Psoas muscle (tissue), 7 donors: ENCODE measurements at regions not wholly inside any gene's neighbourhood (a gene's known extent, or its start where the extent isn't known, plus 50 kb on each side); places are given as distances from the start of the nearest gene placed in this dataset.
"Not testable (repeated sequence)": the region's sequence is repeated elsewhere in the genome, so short reads cannot be mapped to it uniquely, and the experiment has no call there.

Experiments used
- ATAC-seq, 4 donors: fragments of 200-7000 bp; cut with Tn5 transposase; one replicate each; pipeline ENCODE4 v1.9.1; 2020; ENCODE audit warnings: moderate library complexity in 3 of 4, mild to moderate bottlenecking in 2 of 4
- DNase-seq, 2 donors: peaks; one replicate each; pipeline ENCODE4 v3.0.0-alpha.2; 2020
- H3K27ac ChIP-seq: fragments of 200-600 bp; one replicate; pipeline ENCODE4 v1.8.0; 2022
- H3K27me3 ChIP-seq, 3 donors: fragments of 200-600 bp in 1 of 3; one replicate each; pipeline versions ENCODE4 v1.6.1 to v1.8.0; 2013 to 2022; ENCODE audit warnings: low read length in 2 of 3, mild to moderate bottlenecking in 2 of 3, moderate library complexity in 1 of 3; ENCODE audit not compliant: insufficient read depth in 3 of 3
- H3K36me3 ChIP-seq, 2 donors: fragments of 200-600 bp in 1 of 2; one replicate each; pipeline versions ENCODE4 v1.6.1 to v1.8.0; 2013 to 2022; ENCODE audit warnings: low read depth in 1 of 2, mild to moderate bottlenecking in 1 of 2, moderate library complexity in 1 of 2; ENCODE audit not compliant: insufficient read depth in 1 of 2
- H3K4me1 ChIP-seq: fragments of 200-600 bp; one replicate; pipeline ENCODE4 v1.8.0; 2022
- H3K4me3 ChIP-seq: fragments of 200-600 bp; one replicate; pipeline ENCODE4 v1.8.0; 2022; ENCODE audit warnings: mild to moderate bottlenecking
- H3K9me3 ChIP-seq: fragments of 200-600 bp; one replicate; pipeline ENCODE4 v1.8.0; 2022
- WGBS, 3 donors: extraction: QIAGEN DNeasy Blood & Tissue Kit; methylation state at CpG; one replicate each; pipeline versions ENCODE4 v1.1.6 to v1.1.7; 2013; 5-methylcytosine and 5-hydroxymethylcytosine counted together
- intact Hi-C, 2 donors: fragments of 100-400 bp; cut with DNase I; formaldehyde crosslinking; loops; one replicate each; pipeline versions ENCODE4 v1.11.0 to v1.14.2; 2022
- TF ChIP-seq, protein P1 (sequence below): fragments of 200-600 bp; IDR thresholded peaks from one replicate; pipeline ENCODE4 v1.8.0; 2022; ENCODE audit warnings: antibody characterized with exemption
- donor health status: healthy with polysubstance abuse.
- donor health status: DM: no; HTN: no; CAD: no; lungs with moderate emphysema.
- donor health status: Bipolar disorder and iron deficiency.
- donor health status: healthy.
- donor health status: DM: yes; HTN: yes; CAD: no.
- donor health status: DM: no; HTN: no; CAD: no.
- donor health status: DM: yes; HTN: yes; CAD: no.

GRCh38 chr2:35184471-35184870 is 1171.1 kb upstream of the CRIM1 start:
- TF ChIP-seq, protein P1, sequence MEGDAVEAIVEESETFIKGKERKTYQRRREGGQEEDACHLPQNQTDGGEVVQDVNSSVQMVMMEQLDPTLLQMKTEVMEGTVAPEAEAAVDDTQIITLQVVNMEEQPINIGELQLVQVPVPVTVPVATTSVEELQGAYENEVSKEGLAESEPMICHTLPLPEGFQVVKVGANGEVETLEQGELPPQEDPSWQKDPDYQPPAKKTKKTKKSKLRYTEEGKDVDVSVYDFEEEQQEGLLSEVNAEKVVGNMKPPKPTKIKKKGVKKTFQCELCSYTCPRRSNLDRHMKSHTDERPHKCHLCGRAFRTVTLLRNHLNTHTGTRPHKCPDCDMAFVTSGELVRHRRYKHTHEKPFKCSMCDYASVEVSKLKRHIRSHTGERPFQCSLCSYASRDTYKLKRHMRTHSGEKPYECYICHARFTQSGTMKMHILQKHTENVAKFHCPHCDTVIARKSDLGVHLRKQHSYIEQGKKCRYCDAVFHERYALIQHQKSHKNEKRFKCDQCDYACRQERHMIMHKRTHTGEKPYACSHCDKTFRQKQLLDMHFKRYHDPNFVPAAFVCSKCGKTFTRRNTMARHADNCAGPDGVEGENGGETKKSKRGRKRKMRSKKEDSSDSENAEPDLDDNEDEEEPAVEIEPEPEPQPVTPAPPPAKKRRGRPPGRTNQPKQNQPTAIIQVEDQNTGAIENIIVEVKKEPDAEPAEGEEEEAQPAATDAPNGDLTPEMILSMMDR, result no peak
- ATAC-seq (no peak), DNase-seq (no peak)
- WGBS, 3 donors, result 41 to 52% (median 50%) methylated on average over 1 of the region's 1 CpG
- no peak overlapping the region for H3K4me3 ChIP-seq
- H3K27me3 ChIP-seq, result no peaks in the 10 kb centered on the region
- no peaks in the 10 kb centered on the region for H3K4me1 ChIP-seq
- H3K36me3 ChIP-seq, result no peaks in the 10 kb centered on the region
- no peaks in the 10 kb centered on the region for H3K9me3 ChIP-seq
- H3K27ac ChIP-seq, result no peak overlapping the region
- intact Hi-C loops, result no loop called here

- H3K4me3 ChIP-seq, ATAC-seq, H3K9me3 ChIP-seq, intact Hi-C loops, H3K4me1 ChIP-seq, DNase-seq, H3K27ac ChIP-seq, H3K36me3 ChIP-seq, H3K27me3 ChIP-seq: not testable (repeated sequence)
- WGBS, 3 donors, result 29 to 37% (median 35%) methylated on average over 5 of the region's 5 CpGs
Observed at GRCh38 chr2:35176726-35177125, 1178.9 kb upstream of the CRIM1 start.

DNA sequence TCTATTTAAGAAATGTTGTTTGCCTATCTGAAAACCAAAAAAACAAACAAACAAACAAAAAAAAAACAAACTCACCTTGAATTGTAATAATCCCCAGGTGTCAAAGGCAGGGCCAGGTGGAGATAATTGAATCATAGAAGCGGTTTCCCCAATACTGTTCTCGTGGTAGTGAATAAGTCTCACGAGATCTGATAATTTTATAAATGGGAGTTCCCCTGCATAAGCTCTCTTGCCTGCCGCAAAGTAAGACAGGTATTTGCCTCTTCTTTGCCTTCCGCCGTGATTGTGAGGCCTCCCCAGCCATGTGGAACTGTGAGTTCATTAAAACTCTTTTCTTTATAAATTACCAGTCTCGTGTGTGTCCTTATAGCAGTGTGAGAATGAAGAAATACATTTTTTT is 1180.7 kb upstream of the CRIM1 start:
- Histone ChIP-seq H3K4me3 (no peak overlapping the region), H3K36me3 (no peaks in the 10 kb centered on the region), H3K9me3 (no peaks in the 10 kb centered on the region), H3K27me3 (no peaks in the 10 kb centered on the region), H3K4me1 (no peaks in the 10 kb centered on the region), H3K27ac (no peak overlapping the region)
- DNase-seq (no peak), ATAC-seq (no peak)
- WGBS, 3 donors, result 81 to 85% (median 85%) methylated on average over 7 of the region's 7 CpGs
- TF ChIP-seq, protein P1, result no peak
- intact Hi-C loops, result no loop called here

DNA sequence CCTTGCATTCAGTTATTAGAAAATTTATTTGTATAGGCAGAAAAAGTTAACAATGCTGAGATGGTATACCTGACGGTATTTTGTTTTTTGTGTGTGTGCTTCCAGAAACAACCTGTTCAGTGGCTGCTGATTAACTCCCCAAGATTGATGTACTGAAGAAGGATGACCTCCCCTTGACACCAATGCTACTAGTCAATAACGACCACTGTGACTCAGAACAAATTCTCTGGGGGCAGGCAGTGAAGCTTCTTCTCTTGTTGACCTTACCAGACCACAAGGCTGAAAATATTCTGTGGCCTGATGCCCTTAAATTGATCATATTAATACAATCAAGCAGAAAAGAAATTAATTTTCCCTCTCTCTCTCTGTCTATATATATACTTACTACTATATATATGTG is 1182.9 kb upstream of the CRIM1 start:
- H3K4me3 ChIP-seq, result no peak overlapping the region
- no peaks in the 10 kb centered on the region for H3K9me3 ChIP-seq
- H3K36me3 ChIP-seq, result no peaks in the 10 kb centered on the region
- no peaks in the 10 kb centered on the region for H3K27me3 ChIP-seq
- TF ChIP-seq, protein P1, result no peak
- intact Hi-C loops, result no loop called here
- no peak for ATAC-seq
- 30 to 43% (median 36%) methylated on average over 2 of the region's 2 CpGs for WGBS, 3 donors
- no peak for DNase-seq
- H3K27ac ChIP-seq, result no peak overlapping the region
- H3K4me1 ChIP-seq, result no peaks in the 10 kb centered on the region

DNA sequence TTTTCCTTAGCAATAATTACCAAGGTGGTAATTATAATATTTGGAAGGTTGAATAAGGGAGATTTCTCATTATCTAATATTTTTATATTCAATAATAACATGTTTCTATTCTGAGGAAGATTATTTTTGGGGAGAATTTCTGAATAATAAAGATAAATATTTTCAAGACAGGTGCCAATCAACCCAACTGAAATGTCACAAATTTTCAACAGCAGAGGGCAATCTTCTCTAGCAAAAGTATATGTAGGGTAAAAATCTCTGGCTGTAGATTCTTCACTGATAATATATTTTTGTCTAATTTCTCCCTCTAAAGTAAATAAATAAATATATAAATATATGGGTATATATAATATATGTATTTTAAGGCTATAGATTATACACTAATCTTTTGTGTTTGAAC is 1187.2 kb upstream of the CRIM1 start:
- H3K27ac ChIP-seq, result no peak overlapping the region
- no peak overlapping the region for H3K4me3 ChIP-seq
- no peaks in the 10 kb centered on the region for H3K27me3 ChIP-seq
- ATAC-seq (no peak), DNase-seq (no peak)
- H3K36me3 ChIP-seq, result no peaks in the 10 kb centered on the region
- TF ChIP-seq, protein P1, result no peak
- no peaks in the 10 kb centered on the region for H3K9me3 ChIP-seq
- H3K4me1 ChIP-seq, result no peaks in the 10 kb centered on the region
- intact Hi-C loops, result no loop called here
